Breast epithelium (tissue), 3 donors: ENCODE measurements at regions not wholly inside any gene's neighbourhood (a gene's known extent, or its start where the extent isn't known, plus 50 kb on each side); places are given as distances from the start of the nearest gene placed in this dataset.

Experiments used
- CTCF ChIP-seq, 3 donors: fragments of 450-650 bp; IDR thresholded peaks; one replicate each; pipeline ENCODE4 v1.5.1; 2016 to 2017; ENCODE audit warnings: antibody characterized with exemption in 3 of 3, mild to moderate bottlenecking in 3 of 3, moderate library complexity in 3 of 3
- POLR2A ChIP-seq: fragments of 450-650 bp; IDR thresholded peaks from one replicate; pipeline ENCODE4 v1.6.1; 2016; ENCODE audit warnings: antibody characterized with exemption, mild to moderate bottlenecking, moderate library complexity
- POLR2AphosphoS5 ChIP-seq, 3 donors: sonication (generic); formaldehyde crosslinking; IDR thresholded peaks; one replicate each; pipeline ENCODE4 v1.6.1; 2017; ENCODE audit warnings: antibody characterized with exemption in 3 of 3

- no peak for TF ChIP-seq POLR2AphosphoS5 (IDR thresholded peaks at IDR 0.05)
- no peak for TF ChIP-seq POLR2A
- no peak for TF ChIP-seq CTCF (IDR thresholded peaks at IDR 0.05)
Observed at GRCh38 chr10:105969884-105970377, 1194.6 kb downstream of the SORCS1 start.
